ENCODE measurements at regions not wholly inside any gene's neighbourhood (a gene's known extent, or its start where the extent isn't known, plus 50 kb on each side); places are given as distances from the start of the nearest gene placed in this dataset.
"Not testable (repeated sequence)": the region's sequence is repeated elsewhere in the genome, so short reads cannot be mapped to it uniquely, and the experiment has no call there.

DNA sequence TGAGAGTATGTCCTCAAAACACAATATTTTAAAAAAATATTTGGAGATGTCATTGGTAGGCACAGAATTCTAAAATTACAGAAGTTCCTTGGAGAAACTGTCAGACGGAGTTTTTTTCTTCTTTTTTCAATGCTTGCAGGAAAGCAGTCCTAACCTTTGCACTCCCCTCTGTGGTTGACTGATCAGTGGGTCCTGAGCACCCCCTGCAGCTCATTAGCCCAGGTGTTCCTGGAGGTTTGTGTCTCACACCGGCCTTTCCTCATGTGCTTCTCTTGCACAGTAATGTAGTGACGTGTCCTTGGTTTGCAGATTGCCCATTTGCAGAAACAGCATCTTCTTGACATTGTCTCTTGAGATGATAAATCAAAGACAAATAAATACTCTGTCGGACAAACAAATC lies 513.0 kb downstream of the TMEM121 start:
- no peak for DNase-seq (ENCODE audit: extremely low read depth in 1 of 11, low read depth in 9 of 11, low spot score in 4 of 11)

DNA sequence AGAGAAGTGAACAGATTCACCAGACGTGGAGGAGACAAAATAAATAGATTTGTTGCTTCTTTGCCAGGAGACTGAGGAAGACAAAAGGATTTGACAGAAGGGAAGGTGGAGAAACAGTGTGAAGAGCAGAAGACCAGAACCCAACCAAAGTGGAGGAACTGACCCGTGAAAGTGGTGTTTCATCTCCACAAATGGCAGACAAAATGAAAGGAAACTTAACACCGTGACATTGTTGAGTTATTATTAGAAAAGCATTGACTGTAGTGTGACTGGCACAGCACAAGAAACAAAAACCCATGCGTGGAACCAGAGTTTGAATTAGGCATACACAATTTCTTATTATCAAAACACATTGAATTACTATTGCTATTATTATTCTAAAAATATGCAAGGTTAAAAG lies 518.1 kb downstream of the TMEM121 start:
- no peak for DNase-seq (ENCODE audit: extremely low read depth in 1 of 11, low read depth in 9 of 11, low spot score in 4 of 11)

GRCh38 chr14:106044949-106045596 lies 518.7 kb downstream of the TMEM121 start:
- no peak for DNase-seq (ENCODE audit: extremely low read depth in 1 of 11, low read depth in 9 of 11, low spot score in 4 of 11)

DNA sequence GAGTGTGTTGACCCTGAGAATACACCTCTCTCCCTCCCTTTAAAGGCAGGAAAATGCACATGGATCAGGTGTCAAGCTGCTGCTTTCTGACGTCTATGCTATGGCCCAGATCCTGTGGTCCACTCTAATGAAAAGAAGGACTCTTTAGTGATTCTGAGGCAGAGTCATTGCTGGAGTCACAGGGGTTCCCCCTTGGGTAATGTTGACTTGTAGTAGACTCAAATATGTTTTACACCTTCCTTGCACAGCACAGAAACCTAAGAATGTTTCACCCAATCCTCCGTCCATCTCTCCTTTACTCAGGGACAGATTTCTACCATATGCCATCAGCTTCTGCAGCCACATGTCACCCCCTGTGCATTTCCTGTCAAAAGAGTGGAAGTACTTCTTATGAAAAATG lies 525.4 kb downstream of the TMEM121 start:
- DNase-seq (ENCODE audit: extremely low read depth in 1 of 11, low read depth in 9 of 11, low spot score in 4 of 11) = no peak

- DNase-seq (ENCODE audit: extremely low read depth in 1 of 11, low read depth in 9 of 11, low spot score in 4 of 11) = no peak
Measured at GRCh38 chr14:106055289-106055688, 528.9 kb downstream of the TMEM121 start.

GRCh38 chr14:106058342-106058741 lies 532.0 kb downstream of the TMEM121 start:
- no peak for DNase-seq (ENCODE audit: extremely low read depth in 1 of 11, low read depth in 9 of 11, low spot score in 4 of 11)

DNA sequence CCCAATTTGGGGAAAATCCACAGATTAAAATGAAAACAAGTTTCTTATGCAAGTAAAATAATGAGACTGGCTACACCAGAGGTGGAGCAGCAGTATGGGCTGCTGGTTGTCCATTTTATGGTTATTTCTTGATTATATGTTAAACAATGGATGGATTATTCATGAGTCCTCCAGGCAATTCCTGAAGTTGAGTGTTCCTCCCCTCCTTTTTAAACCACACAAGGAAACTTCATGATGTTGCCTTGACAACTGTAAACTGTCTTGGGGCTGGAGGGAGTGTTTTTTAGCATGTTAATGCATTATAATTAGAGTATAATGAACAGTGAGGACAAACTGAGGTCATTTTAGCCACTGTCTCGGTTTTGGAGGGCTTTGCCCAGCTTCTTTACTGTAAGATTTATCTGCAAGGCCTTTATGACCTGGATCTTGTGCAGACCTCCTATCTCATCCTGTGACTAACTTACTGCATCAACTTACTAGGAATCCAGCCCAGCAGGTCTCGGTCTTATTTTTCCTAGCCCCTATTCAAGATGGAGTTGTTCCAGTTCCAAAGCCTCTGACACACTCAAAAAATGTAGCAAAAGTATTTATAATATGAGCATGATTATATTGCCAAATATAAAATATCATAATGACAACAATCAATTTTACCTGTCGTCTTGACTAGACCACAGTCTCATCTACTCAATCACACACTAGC lies 534.0 kb downstream of the TMEM121 start:
- DNase-seq (ENCODE audit: extremely low read depth in 1 of 11, low read depth in 9 of 11, low spot score in 4 of 11) = no peak

GRCh38 chr14:106061877-106062500 lies 535.6 kb downstream of the TMEM121 start:
- not testable (repeated sequence) for DNase-seq (ENCODE audit: extremely low read depth in 1 of 11, low read depth in 9 of 11, low spot score in 4 of 11)

DNA sequence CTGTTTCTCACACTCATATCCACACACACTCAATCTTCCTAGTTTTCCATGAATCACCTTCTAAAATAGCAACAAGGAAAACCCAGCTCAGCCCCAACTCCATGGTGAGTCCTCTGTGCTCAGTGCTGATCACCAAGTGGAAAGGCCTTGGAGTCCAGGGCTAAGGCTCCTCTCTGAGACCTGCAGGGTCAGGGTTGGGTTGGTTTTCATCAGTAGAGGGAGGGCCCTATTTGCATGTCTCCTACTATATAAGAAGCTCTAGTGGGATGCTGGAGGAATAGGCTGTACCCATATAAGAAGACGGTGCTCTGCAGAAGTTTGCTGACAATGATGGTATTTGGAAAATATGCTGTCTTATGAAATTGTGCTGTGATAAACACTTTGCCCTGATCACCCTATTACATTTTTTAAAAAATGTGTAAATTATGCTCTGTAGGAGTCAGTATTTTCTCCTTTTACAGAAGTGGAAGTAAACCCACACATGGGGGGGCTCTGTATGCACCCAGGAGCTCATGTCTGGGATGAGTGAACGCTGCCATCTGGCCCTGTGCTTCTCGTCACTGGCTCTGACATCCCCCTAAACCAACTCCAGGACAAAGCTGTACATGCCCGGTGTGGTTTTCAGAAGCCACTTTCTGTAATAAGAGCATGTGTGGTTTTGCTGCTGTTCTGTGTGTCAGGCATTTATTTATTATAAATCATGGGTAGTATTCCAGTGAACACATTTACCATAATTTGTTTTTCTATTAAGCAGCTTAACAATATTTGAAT lies 536.3 kb downstream of the TMEM121 start:
- no peak for DNase-seq (ENCODE audit: extremely low read depth in 1 of 11, low read depth in 9 of 11, low spot score in 4 of 11)

- no peak for DNase-seq (ENCODE audit: extremely low read depth in 1 of 11, low read depth in 9 of 11, low spot score in 4 of 11)
Measured at GRCh38 chr14:106067935-106068334, 541.6 kb downstream of the TMEM121 start.

DNA sequence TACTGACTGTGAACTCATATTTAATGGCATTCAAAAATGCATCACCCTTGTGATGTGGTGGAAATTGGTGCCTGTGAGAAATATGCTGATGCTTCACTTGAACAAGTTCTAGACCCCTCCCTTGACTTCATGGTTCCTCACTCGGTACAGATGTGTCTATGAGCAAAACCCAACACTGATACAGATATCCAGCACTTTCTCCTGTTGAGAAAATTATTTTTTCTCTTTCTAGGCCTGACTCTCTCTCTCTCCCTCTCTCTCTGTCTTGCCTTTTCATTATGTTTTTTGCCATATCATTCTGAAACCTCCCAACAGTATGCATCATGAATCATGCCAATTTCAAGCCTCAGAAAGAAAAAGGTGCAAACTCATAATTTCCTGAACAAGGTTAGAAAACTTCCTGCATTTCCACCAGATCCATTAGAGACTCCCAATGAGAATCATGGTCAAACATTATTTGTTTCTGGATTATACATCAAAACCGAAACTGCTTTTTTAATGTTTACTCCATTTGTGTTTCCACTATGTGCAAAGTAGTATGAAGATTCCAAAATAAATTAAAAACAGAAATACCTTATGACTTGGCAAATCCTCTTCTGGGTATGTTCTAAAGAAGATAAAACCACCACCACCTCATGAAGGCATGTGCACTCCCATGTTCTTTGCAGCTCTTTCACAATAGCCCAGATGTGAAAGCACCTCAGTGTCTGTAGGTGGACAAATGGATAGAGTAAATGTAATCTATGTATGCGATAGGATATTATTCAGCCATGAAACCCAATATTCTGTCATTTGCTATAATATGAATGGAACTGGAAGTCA lies 543.6 kb downstream of the TMEM121 start:
- no peak for DNase-seq (ENCODE audit: extremely low read depth in 1 of 11, low read depth in 9 of 11, low spot score in 4 of 11)

DNA sequence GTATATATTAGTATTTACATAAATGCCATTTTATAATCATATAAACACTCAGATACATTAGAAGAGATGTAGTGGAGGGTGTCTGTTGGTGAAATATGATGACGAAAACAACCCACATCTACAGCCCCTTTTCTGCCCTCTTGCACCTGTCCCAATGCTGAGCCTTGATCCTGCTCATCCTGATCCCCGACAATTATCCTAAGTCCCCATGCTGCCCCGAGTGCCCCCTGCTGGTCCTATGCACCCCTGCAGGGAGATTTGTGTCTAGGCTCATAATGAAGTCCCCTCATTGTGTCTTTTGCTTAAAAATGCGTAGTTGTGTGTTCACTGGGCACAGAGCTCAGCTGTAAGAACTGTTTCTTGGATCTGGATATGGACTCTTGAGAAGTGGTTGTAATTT lies 554.5 kb downstream of the TMEM121 start:
- DNase-seq (ENCODE audit: extremely low read depth in 1 of 11, low read depth in 9 of 11, low spot score in 4 of 11) = no peak

GRCh38 chr14:106081721-106082120 lies 555.3 kb downstream of the TMEM121 start:
- DNase-seq (ENCODE audit: extremely low read depth in 1 of 11, low read depth in 9 of 11, low spot score in 4 of 11) = not testable (repeated sequence)

- DNase-seq (ENCODE audit: extremely low read depth in 1 of 11, low read depth in 9 of 11, low spot score in 4 of 11) = no peak
Measured at GRCh38 chr14:106083082-106083481, 556.7 kb downstream of the TMEM121 start.

GRCh38 chr14:106087837-106088236 lies 561.5 kb downstream of the TMEM121 start:
- DNase-seq (ENCODE audit: extremely low read depth in 1 of 11, low read depth in 9 of 11, low spot score in 4 of 11) = no peak

- not testable (repeated sequence) for DNase-seq (ENCODE audit: extremely low read depth in 1 of 11, low read depth in 9 of 11, low spot score in 4 of 11)
Measured at GRCh38 chr14:106088860-106089259, 562.5 kb downstream of the TMEM121 start.

- DNase-seq (ENCODE audit: extremely low read depth in 1 of 11, low read depth in 9 of 11, low spot score in 4 of 11) = no peak
Measured at GRCh38 chr14:106094654-106095189, 568.3 kb downstream of the TMEM121 start.

DNA sequence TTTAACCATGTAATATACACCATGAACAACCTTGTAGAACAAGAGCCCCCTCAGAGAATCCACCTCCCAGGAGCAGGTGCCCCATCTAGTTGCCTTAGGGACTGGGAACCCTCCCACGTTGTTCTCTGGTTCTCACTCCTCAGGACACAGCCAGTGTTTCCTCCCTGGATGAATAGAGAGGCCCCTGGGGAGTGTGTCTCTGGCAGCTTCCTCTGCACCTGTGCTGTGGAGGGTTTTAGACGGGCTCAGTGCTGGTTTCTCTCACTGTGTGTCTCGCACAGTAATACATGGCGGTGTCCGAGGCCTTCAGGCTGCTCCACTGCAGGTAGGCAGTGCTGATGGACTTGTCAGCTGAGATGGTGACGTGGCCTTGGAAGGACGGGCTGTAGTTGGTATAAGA lies 581.3 kb downstream of the TMEM121 start:
- DNase-seq (ENCODE audit: extremely low read depth in 1 of 11, low read depth in 9 of 11, low spot score in 4 of 11) = no peak

DNA sequence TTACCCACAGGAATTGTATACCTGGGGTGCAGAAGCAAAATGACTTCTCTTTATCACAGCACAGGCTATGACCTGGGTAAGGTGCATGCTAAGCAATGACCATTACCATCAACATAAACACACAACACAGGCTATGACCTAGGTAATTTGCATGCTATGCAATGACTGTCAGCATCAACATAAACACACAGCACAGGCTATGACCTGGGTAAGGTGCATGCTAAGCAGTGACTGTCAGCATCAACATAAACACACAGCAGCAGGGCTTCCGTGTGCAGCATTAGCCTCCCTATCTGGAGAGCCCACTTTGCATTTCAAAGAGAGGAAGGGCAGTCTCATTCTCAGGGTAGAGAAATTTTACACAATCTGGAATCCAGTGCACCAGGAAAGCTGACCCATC lies 583.0 kb downstream of the TMEM121 start:
- no peak for DNase-seq (ENCODE audit: extremely low read depth in 1 of 11, low read depth in 9 of 11, low spot score in 4 of 11)

Measured in renal cortex interstitium (tissue), 11 donors.